ENCODE measurements at regions not wholly inside any gene's neighbourhood (a gene's known extent, or its start where the extent isn't known, plus 50 kb on each side); places are given as distances from the start of the nearest gene placed in this dataset.

GRCh38 chr12:124693111-124693723, 125.8 kb upstream of the NCOR2 start:
- TF ChIP-seq MAZ (IDR thresholded peaks at IDR 0.05; ENCODE audit: borderline replicate concordance, low read depth, low read length) (no peak), CTCF (conservative IDR thresholded peaks at IDR 0.05; ENCODE audit: low read depth, low read length) (no peak), SMC3 (IDR thresholded peaks at IDR 0.05; ENCODE audit: low read depth, low read length) (no peak), RAD21 (IDR thresholded peaks at IDR 0.05; ENCODE audit: low read length) (no peak), CHD1 (IDR thresholded peaks at IDR 0.05; ENCODE audit: low read depth, low read length) (no peak), POLR2A (IDR thresholded peaks at IDR 0.05; ENCODE audit: low read depth, low read length) (no peak), RCOR1 (IDR thresholded peaks at IDR 0.05; ENCODE audit: insufficient replicate concordance, low read length) (no peak), CEBPB (IDR thresholded peaks at IDR 0.05; ENCODE audit: low read depth, low read length) (no peak), MXI1 (IDR thresholded peaks at IDR 0.05; ENCODE audit: borderline replicate concordance, low read depth, low read length) (no peak), USF2 (IDR thresholded peaks at IDR 0.05; ENCODE audit: low read depth, low read length) (no peak)

All from IMR-90 (cell line).